KMS-11 (cell line): ENCODE measurements at regions not wholly inside any gene's neighbourhood (a gene's known extent, or its start where the extent isn't known, plus 50 kb on each side); places are given as distances from the start of the nearest gene placed in this dataset.

Experiments used
- H2AFZ ChIP-seq: fragments of 200-600 bp; sonication (generic); 2 replicates; pipeline ENCODE4 v1.6.1; 2016; ENCODE audit warnings: antibody characterized with exemption, mixed run types, low read depth
- H3K27ac ChIP-seq: fragments of 200-600 bp; sonication (generic); 2 replicates; pipeline ENCODE4 v1.6.1; 2016; ENCODE audit warnings: mild to moderate bottlenecking, mixed run types
- H3K27me3 ChIP-seq: fragments of 200-600 bp; sonication (generic); 2 replicates; pipeline ENCODE4 v1.6.1; 2017; ENCODE audit warnings: mild to moderate bottlenecking, low read depth, mixed run types, moderate library complexity; ENCODE audit not compliant: insufficient read depth
- H3K36me3 ChIP-seq: fragments of 200-600 bp; sonication (generic); 2 replicates; pipeline ENCODE4 v1.6.1; 2017; ENCODE audit warnings: mild to moderate bottlenecking, mixed run types; ENCODE audit not compliant: insufficient read depth
- H3K4me1 ChIP-seq: fragments of 200-600 bp; sonication (generic); 2 replicates; pipeline ENCODE4 v1.6.1; 2016; ENCODE audit warnings: mild to moderate bottlenecking, low read depth, mixed run types; ENCODE audit not compliant: poor library complexity, severe bottlenecking
- H3K4me2 ChIP-seq: fragments of 200-600 bp; sonication (generic); 2 replicates; pipeline ENCODE4 v1.7.0; 2016; ENCODE audit warnings: mild to moderate bottlenecking, mixed run types
- H3K4me3 ChIP-seq: fragments of 200-600 bp; sonication (generic); IDR thresholded peaks from 2 replicates; pipeline ENCODE4 v1.6.1; 2017; ENCODE audit warnings: low read depth, low read length, mixed read lengths; ENCODE audit not compliant: insufficient read depth
- H3K79me2 ChIP-seq: fragments of 200-600 bp; sonication (generic); 2 replicates; pipeline ENCODE4 v1.6.1; 2016; ENCODE audit warnings: low read depth, mixed run types; ENCODE audit not compliant: insufficient read depth
- H3K9ac ChIP-seq: fragments of 200-600 bp; sonication (generic); 2 replicates; pipeline ENCODE4 v1.6.1; 2016; ENCODE audit warnings: mild to moderate bottlenecking, mixed run types
- H4K20me1 ChIP-seq: fragments of 200-600 bp; sonication (generic); 2 replicates; pipeline ENCODE4 v1.6.1; 2016; ENCODE audit warnings: mild to moderate bottlenecking, mixed run types; ENCODE audit not compliant: insufficient read depth
- CTCF ChIP-seq: fragments of 200-600 bp; sonication (generic); conservative IDR thresholded peaks from 2 replicates; pipeline ENCODE4 v1.6.1; 2017; ENCODE audit warnings: low read depth, mild to moderate bottlenecking, antibody characterized with exemption, low read length, moderate library complexity, mixed read lengths

- Histone ChIP-seq H3K4me1 (no peaks in the 10 kb centered on the region), H3K36me3 (no peaks in the 10 kb centered on the region), H2AFZ (no peak overlapping the region), H3K27ac (no peak overlapping the region), H3K4me3 (no peak overlapping the region), H3K79me2 (no peaks in the 10 kb centered on the region), H3K27me3 (no peaks in the 10 kb centered on the region), H3K9ac (no peak overlapping the region), H4K20me1 (no peaks in the 10 kb centered on the region), H3K4me2 (no peak overlapping the region)
- no peak for TF ChIP-seq CTCF
Measured at GRCh38 chr1:182292193-182292741, 99.3 kb downstream of the GLUL start.

GRCh38 chr1:182291584-182292192 is 99.9 kb downstream of the GLUL start:
- H3K27ac ChIP-seq = no peak overlapping the region
- no peaks in the 10 kb centered on the region for H3K79me2 ChIP-seq
- no peak overlapping the region for H3K9ac ChIP-seq
- no peaks in the 10 kb centered on the region for H3K4me1 ChIP-seq
- TF ChIP-seq CTCF = no peak
- no peaks in the 10 kb centered on the region for H3K27me3 ChIP-seq
- no peak overlapping the region for H3K4me3 ChIP-seq
- H4K20me1 ChIP-seq = no peaks in the 10 kb centered on the region
- H3K36me3 ChIP-seq = no peaks in the 10 kb centered on the region
- H3K4me2 ChIP-seq = no peak overlapping the region
- H2AFZ ChIP-seq = no peak overlapping the region

- Histone ChIP-seq H3K79me2 (no peaks in the 10 kb centered on the region), H4K20me1 (no peaks in the 10 kb centered on the region), H3K4me2 (no peak overlapping the region), H3K27me3 (no peaks in the 10 kb centered on the region), H3K9ac (no peak overlapping the region), H3K4me3 (no peak overlapping the region), H3K27ac (no peak overlapping the region), H3K36me3 (no peaks in the 10 kb centered on the region), H2AFZ (no peak overlapping the region), H3K4me1 (no peaks in the 10 kb centered on the region)
- no peak for TF ChIP-seq CTCF
Measured at GRCh38 chr1:182288749-182289604, 102.6 kb downstream of the GLUL start.

- H2AFZ ChIP-seq = no peak overlapping the region
- H3K4me3 ChIP-seq = no peak overlapping the region
- H3K27me3 ChIP-seq = no peaks in the 10 kb centered on the region
- H3K27ac ChIP-seq = no peak overlapping the region
- H3K4me1 ChIP-seq = no peaks in the 10 kb centered on the region
- no peak overlapping the region for H3K4me2 ChIP-seq
- H3K36me3 ChIP-seq = no peaks in the 10 kb centered on the region
- TF ChIP-seq CTCF = no peak
- H3K9ac ChIP-seq = no peak overlapping the region
- H3K79me2 ChIP-seq = no peaks in the 10 kb centered on the region
- no peaks in the 10 kb centered on the region for H4K20me1 ChIP-seq
Measured at GRCh38 chr1:182286761-182287160, 104.8 kb downstream of the GLUL start.
